ENCODE measurements at regions not wholly inside any gene's neighbourhood (a gene's known extent, or its start where the extent isn't known, plus 50 kb on each side); places are given as distances from the start of the nearest gene placed in this dataset.

GRCh38 chr20:39886650-39887190, 802.3 kb downstream of the MAFB start:
- no peak overlapping the region for H3K4me3 ChIP-seq (ENCODE audit: control insufficient read depth, low read depth, low read length)
- DNase-seq (ENCODE audit: low read depth) = no peak
- no peak for TF ChIP-seq CTCF (IDR thresholded peaks at IDR 0.05; ENCODE audit: control insufficient read depth, insufficient read depth, low read depth, low read length, missing control alignments)

GRCh38 chr20:39885975-39886649, 802.9 kb downstream of the MAFB start:
- peak; percentile 84 for DNase-seq (ENCODE audit: low read depth)
- peak; percentile 63 for TF ChIP-seq CTCF (IDR thresholded peaks at IDR 0.05; ENCODE audit: control insufficient read depth, insufficient read depth, low read depth, low read length, missing control alignments)
- no peak overlapping the region for H3K4me3 ChIP-seq (ENCODE audit: control insufficient read depth, low read depth, low read length)

GRCh38 chr20:39882806-39883205, 806.2 kb downstream of the MAFB start:
- no peak for TF ChIP-seq CTCF (IDR thresholded peaks at IDR 0.05; ENCODE audit: control insufficient read depth, insufficient read depth, low read depth, low read length, missing control alignments)
- DNase-seq (ENCODE audit: low read depth) = no peak
- no peak overlapping the region for H3K4me3 ChIP-seq (ENCODE audit: control insufficient read depth, low read depth, low read length)

- H3K4me3 ChIP-seq (ENCODE audit: control insufficient read depth, low read depth, low read length) = no peak overlapping the region
- DNase-seq (ENCODE audit: low read depth) = no peak
- peak; percentile 36 for TF ChIP-seq CTCF (IDR thresholded peaks at IDR 0.05; ENCODE audit: control insufficient read depth, insufficient read depth, low read depth, low read length, missing control alignments)
These were observed 808.1 kb downstream of the MAFB start for GRCh38 chr20:39880890-39881289.

GRCh38 chr20:39879296-39879695, 809.7 kb downstream of the MAFB start:
- H3K4me3 ChIP-seq (ENCODE audit: control insufficient read depth, low read depth, low read length) = no peak overlapping the region
- no peak for TF ChIP-seq CTCF (IDR thresholded peaks at IDR 0.05; ENCODE audit: control insufficient read depth, insufficient read depth, low read depth, low read length, missing control alignments)
- no peak for DNase-seq (ENCODE audit: low read depth)

- DNase-seq (ENCODE audit: low read depth) = no peak
- TF ChIP-seq CTCF (IDR thresholded peaks at IDR 0.05; ENCODE audit: control insufficient read depth, insufficient read depth, low read depth, low read length, missing control alignments) = no peak
- no peak overlapping the region for H3K4me3 ChIP-seq (ENCODE audit: control insufficient read depth, low read depth, low read length)
These were observed 810.2 kb downstream of the MAFB start for GRCh38 chr20:39878809-39879208.
